ENCODE measurements at regions not wholly inside any gene's neighbourhood (a gene's known extent, or its start where the extent isn't known, plus 50 kb on each side); places are given as distances from the start of the nearest gene placed in this dataset.

DNA sequence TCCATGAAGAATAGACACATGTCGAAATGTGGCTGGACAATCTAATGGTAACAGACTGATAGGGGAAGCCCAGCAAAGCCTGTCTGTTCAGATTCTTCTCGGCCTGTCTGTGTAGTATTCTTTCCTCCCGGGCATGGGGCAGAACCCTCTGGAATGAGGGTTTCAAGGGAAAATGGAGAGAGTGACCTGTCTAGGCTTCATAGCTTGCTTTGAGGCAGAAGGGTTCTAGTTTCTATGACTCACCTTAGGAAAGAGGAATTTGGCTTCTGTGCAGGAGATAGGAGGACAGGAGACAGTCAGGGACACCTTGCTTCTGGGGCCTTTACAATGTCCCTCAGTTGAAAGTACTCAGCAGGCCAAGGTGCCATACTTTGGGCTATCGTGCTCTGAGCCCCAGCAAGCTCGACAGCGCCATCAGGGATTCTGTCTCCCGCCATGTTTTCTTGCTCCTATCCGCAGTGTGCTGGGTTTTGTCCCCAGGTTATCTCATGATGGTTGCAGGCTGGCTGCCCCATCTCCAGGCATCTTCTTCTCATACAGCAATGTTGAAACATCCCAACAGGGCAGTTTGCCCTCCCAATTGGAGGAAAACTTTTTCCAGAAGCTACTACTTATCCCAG is 74.7 kb upstream of the TLK1 start:
- DNase-seq = no peak
- Histone ChIP-seq H3K36me3 (no peaks in the 10 kb centered on the region), H3K4me3 (no peak overlapping the region), H3K27me3 (no peaks in the 10 kb centered on the region), H3K4me1 (no peaks in the 10 kb centered on the region), H3K9me3 (replicated peaks) (no peaks in the 10 kb centered on the region), H3K27ac (no peak overlapping the region)

DNA sequence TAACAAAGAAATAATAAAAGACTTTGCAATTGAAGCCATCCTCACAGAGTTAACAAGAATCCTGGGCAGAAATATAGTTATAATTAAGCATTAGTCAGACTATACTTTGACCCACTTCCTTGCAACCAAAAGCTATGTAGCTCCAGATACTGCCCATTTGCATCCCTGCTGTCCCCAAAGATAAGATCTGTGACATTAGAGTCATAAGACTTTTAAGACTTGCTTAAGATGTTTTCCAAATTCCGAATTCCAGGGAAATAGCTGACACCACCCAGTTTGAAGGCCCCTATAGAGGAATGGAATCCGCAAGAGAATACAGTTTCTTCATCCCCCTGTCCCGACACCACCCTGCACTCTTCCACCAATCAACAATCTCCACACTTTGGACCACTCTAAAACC is 69.5 kb upstream of the TLK1 start:
- DNase-seq = no peak
- H3K4me3 ChIP-seq = no peak overlapping the region
- H3K4me1 ChIP-seq = peaks cover 5% of the 10 kb centered on the region
- H3K27me3 ChIP-seq = no peaks in the 10 kb centered on the region
- no peak overlapping the region for H3K27ac ChIP-seq
- H3K9me3 ChIP-seq (replicated peaks) = no peaks in the 10 kb centered on the region
- no peaks in the 10 kb centered on the region for H3K36me3 ChIP-seq

GRCh38 chr2:171228826-171229225 is 68.1 kb upstream of the TLK1 start:
- Histone ChIP-seq H3K4me3 (no peak overlapping the region), H3K9me3 (replicated peaks) (peaks cover 4% of the 10 kb centered on the region; the same call in 1 of the 2 replicates), H3K27me3 (no peaks in the 10 kb centered on the region), H3K4me1 (peaks cover 11% of the 10 kb centered on the region), H3K36me3 (no peaks in the 10 kb centered on the region), H3K27ac (no peak overlapping the region)
- DNase-seq = no peak

DNA sequence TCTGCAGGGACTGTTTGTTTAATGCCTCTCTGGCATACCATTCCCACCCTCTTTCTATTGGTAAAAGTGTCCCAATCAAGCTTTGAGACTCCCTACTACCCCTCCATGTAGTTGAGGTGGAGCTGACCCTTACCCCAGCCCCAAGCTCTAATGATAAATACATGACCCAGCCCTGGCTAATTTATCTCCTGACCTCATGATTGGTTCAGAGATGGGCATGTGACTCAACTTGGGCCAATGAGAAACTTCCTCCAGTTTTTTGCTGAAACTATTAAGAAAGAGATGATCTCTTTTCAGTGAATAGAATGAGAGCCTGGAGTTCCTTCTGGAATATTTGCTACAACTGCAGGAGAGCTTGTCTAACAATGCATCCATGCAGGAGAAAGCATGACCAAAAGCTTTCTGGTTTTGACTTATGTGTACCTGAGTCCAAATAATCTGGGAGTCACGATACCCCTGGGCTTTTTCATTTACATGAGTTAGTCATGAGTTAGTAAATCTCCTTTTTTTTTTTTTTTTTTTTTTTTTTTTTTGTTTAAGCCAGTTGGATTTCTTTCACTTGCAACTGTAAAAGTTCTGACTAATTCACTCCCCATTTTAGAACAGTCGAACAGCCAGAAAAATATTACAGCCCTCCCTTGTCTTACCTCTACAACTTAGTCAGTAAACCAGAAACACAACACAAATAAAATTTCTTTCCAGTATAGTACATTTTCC is 66.5 kb upstream of the TLK1 start:
- Histone ChIP-seq H3K4me1 (peaks cover 11% of the 10 kb centered on the region), H3K36me3 (no peaks in the 10 kb centered on the region), H3K9me3 (replicated peaks) (peaks cover 5% of the 10 kb centered on the region; the same call in 1 of the 2 replicates), H3K27ac (no peak overlapping the region), H3K4me3 (no peak overlapping the region), H3K27me3 (no peaks in the 10 kb centered on the region)
- no peak for DNase-seq

- Histone ChIP-seq H3K4me1 (peaks cover 11% of the 10 kb centered on the region), H3K27ac (no peak overlapping the region), H3K4me3 (no peak overlapping the region), H3K36me3 (no peaks in the 10 kb centered on the region), H3K27me3 (no peaks in the 10 kb centered on the region), H3K9me3 (replicated peaks) (peaks cover 5% of the 10 kb centered on the region; the same call in 1 of the 2 replicates)
- no peak for DNase-seq
These were observed 65.8 kb upstream of the TLK1 start for GRCh38 chr2:171226461-171226860.

DNA sequence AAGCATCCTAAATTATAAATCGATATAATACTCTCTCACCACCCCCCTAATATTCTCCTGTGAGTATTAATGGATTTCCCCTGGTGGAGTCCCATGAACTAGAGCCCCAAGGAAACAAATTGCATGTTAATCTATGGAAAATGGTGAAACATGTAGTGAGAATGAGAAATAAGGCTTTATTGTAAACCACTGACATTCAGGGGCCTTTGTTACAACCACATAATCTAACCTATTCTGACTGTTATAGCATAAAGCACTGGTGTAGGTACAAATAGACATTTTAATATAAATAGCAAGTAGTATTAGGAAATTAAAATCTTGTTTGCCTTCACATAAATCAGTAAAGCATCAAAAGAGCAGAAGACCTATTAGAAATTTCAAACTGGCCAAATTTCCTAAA is 65.3 kb upstream of the TLK1 start:
- no peak for DNase-seq
- peaks cover 5% of the 10 kb centered on the region; the same call in 1 of the 2 replicates for H3K9me3 ChIP-seq (replicated peaks)
- no peaks in the 10 kb centered on the region for H3K36me3 ChIP-seq
- H3K4me1 ChIP-seq = peaks cover 11% of the 10 kb centered on the region
- no peaks in the 10 kb centered on the region for H3K27me3 ChIP-seq
- H3K27ac ChIP-seq = no peak overlapping the region
- H3K4me3 ChIP-seq = no peak overlapping the region

DNA sequence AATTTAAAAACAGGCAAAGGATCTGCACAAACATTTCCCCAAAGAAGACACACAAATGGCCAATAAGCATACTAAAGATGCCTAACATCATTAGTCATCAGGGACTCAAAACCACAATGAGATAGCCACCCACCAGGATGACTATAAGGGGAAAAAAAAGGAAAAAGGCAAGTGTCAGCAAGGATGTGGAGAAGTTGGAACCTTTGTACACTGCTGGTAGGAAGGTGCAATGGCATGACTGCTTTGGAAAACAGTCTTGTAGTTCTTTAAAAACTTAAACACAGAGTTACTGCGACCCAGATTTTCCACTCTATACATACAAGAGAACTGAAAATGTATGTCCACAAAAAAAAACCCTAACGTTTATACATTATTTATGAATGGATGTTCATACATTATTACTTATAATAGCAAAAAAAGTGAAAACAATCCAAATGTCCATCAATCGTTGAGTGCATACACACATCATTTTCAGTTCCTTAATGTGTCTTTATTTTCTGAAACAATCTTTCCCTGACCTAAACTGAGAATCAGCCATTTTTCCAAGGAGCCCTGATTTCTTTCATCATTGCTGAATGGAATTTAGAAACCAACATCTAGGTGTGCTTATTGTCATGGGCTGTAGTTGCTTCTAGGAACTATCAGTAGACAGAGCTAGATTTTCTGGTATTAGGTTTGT is 64.7 kb upstream of the TLK1 start:
- Histone ChIP-seq H3K4me3 (no peak overlapping the region), H3K4me1 (peaks cover 11% of the 10 kb centered on the region), H3K9me3 (replicated peaks) (peaks cover 5% of the 10 kb centered on the region; the same call in 1 of the 2 replicates), H3K36me3 (no peaks in the 10 kb centered on the region), H3K27ac (no peak overlapping the region), H3K27me3 (no peaks in the 10 kb centered on the region)
- peak; percentile 40 to 67 for DNase-seq

DNA sequence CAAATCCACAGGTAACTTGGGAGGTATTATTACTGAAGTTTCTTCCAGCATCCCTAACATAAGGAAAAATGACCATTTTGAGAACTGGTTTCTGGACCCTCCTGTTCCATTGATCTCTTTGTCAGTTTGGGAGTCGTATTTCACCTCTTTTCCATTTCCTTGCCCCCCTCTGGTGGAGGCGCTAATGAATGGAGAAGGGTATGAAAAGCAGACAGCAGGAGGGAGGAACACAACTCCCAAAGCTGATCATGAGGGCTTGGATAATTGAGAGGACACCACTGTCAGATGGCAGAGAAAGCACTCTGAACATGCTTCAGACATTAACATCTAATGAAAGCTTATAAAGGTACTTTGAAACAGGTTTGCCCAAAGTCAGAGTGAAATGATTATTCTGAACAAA is 56.6 kb upstream of the TLK1 start:
- Histone ChIP-seq H3K4me1 (no peaks in the 10 kb centered on the region), H3K27me3 (no peaks in the 10 kb centered on the region), H3K27ac (no peak overlapping the region), H3K36me3 (no peaks in the 10 kb centered on the region), H3K9me3 (replicated peaks) (0 out of 2 replicates have a peak, but pooled peaks cover 4% of the 10 kb centered on the region), H3K4me3 (no peak overlapping the region)
- no peak for DNase-seq

- 0 out of 2 replicates have a peak, but pooled peaks cover 4% of the 10 kb centered on the region for H3K9me3 ChIP-seq (replicated peaks)
- no peak overlapping the region for H3K27ac ChIP-seq
- no peaks in the 10 kb centered on the region for H3K36me3 ChIP-seq
- DNase-seq = no peak
- H3K27me3 ChIP-seq = no peaks in the 10 kb centered on the region
- 0 out of 2 replicates have a peak, but pooled peaks cover 2% of the 10 kb centered on the region for H3K4me1 ChIP-seq
- no peak overlapping the region for H3K4me3 ChIP-seq
These were observed 55.9 kb upstream of the TLK1 start for GRCh38 chr2:171216631-171217030.

GRCh38 chr2:171214093-171214492 is 53.4 kb upstream of the TLK1 start:
- Histone ChIP-seq H3K27me3 (no peaks in the 10 kb centered on the region), H3K27ac (no peak overlapping the region), H3K36me3 (no peaks in the 10 kb centered on the region), H3K4me1 (0 out of 2 replicates have a peak, but pooled peaks cover 5% of the 10 kb centered on the region), H3K9me3 (replicated peaks) (0 out of 2 replicates have a peak, but pooled peaks cover 3% of the 10 kb centered on the region), H3K4me3 (no peak overlapping the region)
- DNase-seq = no peak

DNA sequence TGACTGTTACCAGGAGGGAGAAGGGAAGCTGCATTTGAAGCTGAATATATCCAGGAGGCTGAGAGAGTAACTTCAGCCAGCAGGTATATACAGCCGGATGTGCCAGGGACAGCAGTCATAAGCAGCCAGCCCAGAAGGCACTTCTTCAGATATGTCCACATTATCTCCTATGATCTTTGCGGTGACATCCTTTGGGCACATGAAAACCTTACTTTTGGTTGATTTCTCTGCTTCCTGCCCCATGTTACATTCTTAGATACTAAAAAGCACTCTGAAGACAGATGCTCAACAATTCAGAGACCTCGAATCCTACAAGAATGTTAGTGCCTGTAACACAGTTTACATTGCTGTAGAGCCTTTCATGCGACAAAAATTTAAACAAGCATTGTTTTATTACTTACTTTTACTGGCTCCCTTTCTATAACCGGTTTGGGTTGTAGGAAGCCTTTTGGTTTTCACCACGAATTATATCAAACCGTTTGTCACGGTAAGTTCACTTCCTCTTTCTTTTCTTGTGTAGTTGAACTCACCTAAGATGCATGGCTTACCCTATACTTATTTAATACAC is 50.3 kb upstream of the TLK1 start:
- no peak overlapping the region for H3K27ac ChIP-seq
- no peaks in the 10 kb centered on the region for H3K27me3 ChIP-seq
- 0 out of 2 replicates have a peak, but pooled peaks cover 5% of the 10 kb centered on the region for H3K4me1 ChIP-seq
- no peak overlapping the region for H3K4me3 ChIP-seq
- H3K36me3 ChIP-seq = no peaks in the 10 kb centered on the region
- H3K9me3 ChIP-seq (replicated peaks) = no peaks in the 10 kb centered on the region; the same call in 1 of the 2 replicates
- DNase-seq = no peak
